NCI-H774 (cell line): ENCODE measurements at regions not wholly inside any gene's neighbourhood (a gene's known extent, or its start where the extent isn't known, plus 50 kb on each side); places are given as distances from the start of the nearest gene placed in this dataset.

ENCODE experiments used
- DNase-seq: peaks from one replicate; lab custom pipeline; 2025; lab: John Stamatoyannopoulos, UW

GRCh38 chr7:9981742-9982349 is 991.8 kb upstream of the PHF14 start:
- no peak for DNase-seq

- no peak for DNase-seq
Measured at GRCh38 chr7:9983048-9983447, 990.6 kb upstream of the PHF14 start.

- DNase-seq: no peak
Measured at GRCh38 chr7:10015687-10016086, 958.0 kb upstream of the PHF14 start.

GRCh38 chr7:10022480-10022879 is 951.2 kb upstream of the PHF14 start:
- no peak for DNase-seq

- no peak for DNase-seq
Measured at GRCh38 chr7:10022957-10023356, 950.7 kb upstream of the PHF14 start.

- no peak for DNase-seq
Measured at GRCh38 chr7:10034843-10035556, 938.7 kb upstream of the PHF14 start.

GRCh38 chr7:10036693-10037092 is 937.0 kb upstream of the PHF14 start:
- DNase-seq: no peak

GRCh38 chr7:10038351-10038750 is 935.3 kb upstream of the PHF14 start:
- DNase-seq: no peak

GRCh38 chr7:10040674-10041073 is 933.0 kb upstream of the PHF14 start:
- DNase-seq: no peak

- no peak for DNase-seq
Measured at GRCh38 chr7:10070899-10071298, 902.8 kb upstream of the PHF14 start.

GRCh38 chr7:10075866-10076265 is 897.8 kb upstream of the PHF14 start:
- DNase-seq: no peak

GRCh38 chr7:10076660-10077300 is 896.9 kb upstream of the PHF14 start:
- DNase-seq: no peak

- no peak for DNase-seq
Measured at GRCh38 chr7:10079572-10079971, 894.1 kb upstream of the PHF14 start.

- DNase-seq: no peak
Measured at GRCh38 chr7:10082896-10083295, 890.8 kb upstream of the PHF14 start.

GRCh38 chr7:10083766-10084165 is 889.9 kb upstream of the PHF14 start:
- no peak for DNase-seq

GRCh38 chr7:10085231-10085630 is 888.4 kb upstream of the PHF14 start:
- DNase-seq: no peak

- no peak for DNase-seq
Measured at GRCh38 chr7:10100572-10100971, 873.1 kb upstream of the PHF14 start.

GRCh38 chr7:10101351-10101750 is 872.3 kb upstream of the PHF14 start:
- DNase-seq: no peak

- DNase-seq: no peak
Measured at GRCh38 chr7:10104292-10104691, 869.4 kb upstream of the PHF14 start.

- DNase-seq: no peak
Measured at GRCh38 chr7:10106609-10107008, 867.1 kb upstream of the PHF14 start.

GRCh38 chr7:10116511-10116910 is 857.2 kb upstream of the PHF14 start:
- no peak for DNase-seq

- no peak for DNase-seq
Measured at GRCh38 chr7:10117815-10118214, 855.9 kb upstream of the PHF14 start.

GRCh38 chr7:10120936-10121335 is 852.7 kb upstream of the PHF14 start:
- no peak for DNase-seq
